ENCODE measurements at regions not wholly inside any gene's neighbourhood (a gene's known extent, or its start where the extent isn't known, plus 50 kb on each side); places are given as distances from the start of the nearest gene placed in this dataset.

DNA sequence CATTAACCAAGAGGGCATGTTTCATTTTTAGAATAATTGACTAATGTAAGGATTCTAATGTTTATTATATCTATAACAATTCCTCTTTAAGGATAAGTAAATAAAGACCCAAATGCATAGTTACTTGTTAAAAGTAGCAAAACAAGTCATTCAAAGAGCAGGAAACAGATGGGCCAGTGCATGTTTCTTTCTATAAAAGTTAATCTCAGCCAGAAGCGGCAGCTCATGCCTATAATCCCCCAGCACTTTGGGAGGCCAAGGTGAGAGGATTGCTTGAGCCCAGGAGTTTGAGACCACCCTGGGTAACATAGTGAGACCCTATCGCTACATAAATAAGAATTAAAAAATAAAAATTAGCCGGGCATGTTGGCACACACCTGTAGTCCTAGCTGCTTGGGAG lies 391.0 kb upstream of the RGS6 start:
- Histone ChIP-seq H4K8ac (ENCODE audit: low read length) (no peak overlapping the region), H2BK15ac (ENCODE audit: low read depth, poor library complexity, severe bottlenecking) (no peak overlapping the region), H3K9ac (ENCODE audit: low read length) (no peak overlapping the region), H3K18ac (ENCODE audit: low read depth in 1 of 2, low read length in 2 of 2) (no peak overlapping the region), H3K23ac (ENCODE audit: low read length in 2 of 2) (no peak overlapping the region), H3K27ac (ENCODE audit: low read length, poor library complexity, severe bottlenecking) (no peak overlapping the region), H4K91ac (ENCODE audit: low read length) (no peak overlapping the region), H2BK120ac (ENCODE audit: low read depth, low read length) (no peak overlapping the region), H3K4me2 (ENCODE audit: low read length, poor library complexity, severe bottlenecking) (no peak overlapping the region), H3K9me3 (ENCODE audit: control insufficient read depth, low read length) (no peaks in the 10 kb centered on the region), H2BK5ac (ENCODE audit: low read depth, low read length, poor library complexity, severe bottlenecking) (no peak overlapping the region), H3K4me3 (ENCODE audit: insufficient read depth in 1 of 2, low read depth in 1 of 2, low read length in 2 of 2) (no peak overlapping the region), H3K14ac (ENCODE audit: low read length in 2 of 2) (no peak overlapping the region), H3K4me1 (ENCODE audit: control insufficient read depth, insufficient read depth, low read depth, low read length) (no peaks in the 10 kb centered on the region), H2BK12ac (ENCODE audit: low read length in 2 of 2) (no peak overlapping the region), H3K79me1 (replicated peaks; ENCODE audit: low read length, poor library complexity, severe bottlenecking) (peaks cover 4% of the 10 kb centered on the region), H3K4ac (ENCODE audit: low read depth in 1 of 2, low read length in 2 of 2) (no peak overlapping the region), H3K27me3 (ENCODE audit: control insufficient read depth in 1 of 2, insufficient read depth in 1 of 2, low read length in 2 of 2) (no peaks in the 10 kb centered on the region), H2AFZ (ENCODE audit: low read depth, low read length) (no peak overlapping the region), H3K36me3 (ENCODE audit: control insufficient read depth in 1 of 2, insufficient read depth in 2 of 2, low read depth in 1 of 2, low read length in 2 of 2) (no peaks in the 10 kb centered on the region), H2AK5ac (ENCODE audit: low read length, severe bottlenecking) (no peak overlapping the region)
- 100% methylated on average over 2 of the region's 3 CpGs for WGBS
- no peak for DNase-seq

DNA sequence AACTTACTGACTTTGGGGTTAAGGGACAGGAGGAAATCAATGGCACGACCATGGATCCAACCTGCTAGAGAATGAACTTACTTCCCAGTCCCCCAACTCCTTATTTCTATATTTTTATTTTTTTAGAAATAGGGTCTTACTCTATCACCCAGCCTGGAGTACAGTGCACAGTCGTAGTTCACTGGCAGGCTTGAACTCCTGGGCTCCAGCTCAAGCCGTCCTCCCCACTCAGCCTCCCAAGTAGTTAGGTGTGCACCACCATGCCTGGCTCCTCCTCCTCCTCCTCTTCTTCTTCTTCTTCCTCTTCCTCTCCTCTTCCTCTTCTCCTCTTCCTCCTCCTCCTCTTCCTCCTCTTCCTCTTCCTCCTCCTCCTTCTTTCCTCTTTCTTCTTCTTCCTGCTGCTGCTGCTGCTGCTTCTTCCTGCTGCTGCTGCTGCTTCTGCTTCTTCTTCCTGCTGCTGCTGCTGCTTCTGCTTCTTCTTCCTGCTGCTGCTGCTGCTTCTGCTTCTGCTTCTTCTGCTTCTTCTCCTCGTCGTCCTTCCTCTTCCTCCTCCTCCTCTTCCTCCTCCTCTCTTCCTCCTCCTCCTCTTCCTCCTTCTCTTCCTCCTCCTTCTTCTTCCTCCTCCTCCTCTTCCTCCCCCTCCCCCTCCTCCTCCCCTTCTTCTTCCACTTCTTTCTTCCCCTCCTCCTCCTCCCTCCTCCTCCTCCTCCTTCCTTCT lies 390.1 kb upstream of the RGS6 start:
- Histone ChIP-seq H3K4ac (ENCODE audit: low read depth in 1 of 2, low read length in 2 of 2) (no peak overlapping the region), H4K8ac (ENCODE audit: low read length) (no peak overlapping the region), H3K36me3 (ENCODE audit: control insufficient read depth in 1 of 2, insufficient read depth in 2 of 2, low read depth in 1 of 2, low read length in 2 of 2) (no peaks in the 10 kb centered on the region), H2BK5ac (ENCODE audit: low read depth, low read length, poor library complexity, severe bottlenecking) (no peak overlapping the region), H3K23ac (ENCODE audit: low read length in 2 of 2) (no peak overlapping the region), H2AFZ (ENCODE audit: low read depth, low read length) (no peak overlapping the region), H2AK5ac (ENCODE audit: low read length, severe bottlenecking) (no peak overlapping the region), H3K27me3 (ENCODE audit: control insufficient read depth in 1 of 2, insufficient read depth in 1 of 2, low read length in 2 of 2) (no peaks in the 10 kb centered on the region), H3K9me3 (ENCODE audit: control insufficient read depth, low read length) (no peaks in the 10 kb centered on the region), H3K79me1 (replicated peaks; ENCODE audit: low read length, poor library complexity, severe bottlenecking) (peaks cover 4% of the 10 kb centered on the region), H4K91ac (ENCODE audit: low read length) (no peak overlapping the region), H3K4me3 (ENCODE audit: insufficient read depth in 1 of 2, low read depth in 1 of 2, low read length in 2 of 2) (no peak overlapping the region), H2BK12ac (ENCODE audit: low read length in 2 of 2) (no peak overlapping the region), H2BK120ac (ENCODE audit: low read depth, low read length) (no peak overlapping the region), H3K9ac (ENCODE audit: low read length) (no peak overlapping the region), H3K27ac (ENCODE audit: low read length, poor library complexity, severe bottlenecking) (no peak overlapping the region), H3K4me2 (ENCODE audit: low read length, poor library complexity, severe bottlenecking) (no peak overlapping the region), H3K18ac (ENCODE audit: low read depth in 1 of 2, low read length in 2 of 2) (no peak overlapping the region), H3K4me1 (ENCODE audit: control insufficient read depth, insufficient read depth, low read depth, low read length) (no peaks in the 10 kb centered on the region), H3K14ac (ENCODE audit: low read length in 2 of 2) (peak overlapping the region in 1 of 2 experiments; percentile 72), H2BK15ac (ENCODE audit: low read depth, poor library complexity, severe bottlenecking) (no peak overlapping the region)
- no peak for DNase-seq
- 76% methylated on average over 4 of the region's 5 CpGs for WGBS

- Histone ChIP-seq H3K27me3 (ENCODE audit: control insufficient read depth in 1 of 2, insufficient read depth in 1 of 2, low read length in 2 of 2) (no peaks in the 10 kb centered on the region), H3K4me1 (ENCODE audit: control insufficient read depth, insufficient read depth, low read depth, low read length) (no peaks in the 10 kb centered on the region), H3K9ac (ENCODE audit: low read length) (no peak overlapping the region), H4K91ac (ENCODE audit: low read length) (no peak overlapping the region), H3K23ac (ENCODE audit: low read length in 2 of 2) (no peak overlapping the region), H3K9me3 (ENCODE audit: control insufficient read depth, low read length) (no peaks in the 10 kb centered on the region), H2AFZ (ENCODE audit: low read depth, low read length) (no peak overlapping the region), H2BK5ac (ENCODE audit: low read depth, low read length, poor library complexity, severe bottlenecking) (no peak overlapping the region), H3K79me1 (replicated peaks; ENCODE audit: low read length, poor library complexity, severe bottlenecking) (peaks cover 12% of the 10 kb centered on the region), H3K4ac (ENCODE audit: low read depth in 1 of 2, low read length in 2 of 2) (no peak overlapping the region), H2BK15ac (ENCODE audit: low read depth, poor library complexity, severe bottlenecking) (no peak overlapping the region), H3K36me3 (ENCODE audit: control insufficient read depth in 1 of 2, insufficient read depth in 2 of 2, low read depth in 1 of 2, low read length in 2 of 2) (no peaks in the 10 kb centered on the region), H3K4me2 (ENCODE audit: low read length, poor library complexity, severe bottlenecking) (no peak overlapping the region), H2BK12ac (ENCODE audit: low read length in 2 of 2) (no peak overlapping the region), H2AK5ac (ENCODE audit: low read length, severe bottlenecking) (no peak overlapping the region), H3K4me3 (ENCODE audit: insufficient read depth in 1 of 2, low read depth in 1 of 2, low read length in 2 of 2) (no peak overlapping the region), H3K18ac (ENCODE audit: low read depth in 1 of 2, low read length in 2 of 2) (no peak overlapping the region), H4K8ac (ENCODE audit: low read length) (no peak overlapping the region), H2BK120ac (ENCODE audit: low read depth, low read length) (no peak overlapping the region), H3K14ac (ENCODE audit: low read length in 2 of 2) (no peak overlapping the region), H3K27ac (ENCODE audit: low read length, poor library complexity, severe bottlenecking) (no peak overlapping the region)
- WGBS, result 98% methylated on average over 5 of the region's 6 CpGs
- no peak for DNase-seq
Observed at GRCh38 chr14:71549421-71550050, 382.7 kb upstream of the RGS6 start.

GRCh38 chr14:71550367-71550766 lies 381.9 kb upstream of the RGS6 start:
- H4K91ac ChIP-seq (ENCODE audit: low read length), result no peak overlapping the region
- H3K79me1 ChIP-seq (replicated peaks; ENCODE audit: low read length, poor library complexity, severe bottlenecking), result peaks cover 13% of the 10 kb centered on the region
- no peaks in the 10 kb centered on the region for H3K4me1 ChIP-seq (ENCODE audit: control insufficient read depth, insufficient read depth, low read depth, low read length)
- WGBS, result 98% methylated on average over 2 of the region's 2 CpGs
- H3K4ac ChIP-seq (ENCODE audit: low read depth in 1 of 2, low read length in 2 of 2), result no peak overlapping the region
- H3K18ac ChIP-seq (ENCODE audit: low read depth in 1 of 2, low read length in 2 of 2), result no peak overlapping the region
- no peak overlapping the region for H3K27ac ChIP-seq (ENCODE audit: low read length, poor library complexity, severe bottlenecking)
- no peak overlapping the region for H3K4me3 ChIP-seq (ENCODE audit: insufficient read depth in 1 of 2, low read depth in 1 of 2, low read length in 2 of 2)
- H3K23ac ChIP-seq (ENCODE audit: low read length in 2 of 2), result no peak overlapping the region
- no peak overlapping the region for H3K4me2 ChIP-seq (ENCODE audit: low read length, poor library complexity, severe bottlenecking)
- H2BK5ac ChIP-seq (ENCODE audit: low read depth, low read length, poor library complexity, severe bottlenecking), result no peak overlapping the region
- no peak overlapping the region for H2BK120ac ChIP-seq (ENCODE audit: low read depth, low read length)
- no peak overlapping the region for H3K9ac ChIP-seq (ENCODE audit: low read length)
- no peak overlapping the region for H2AFZ ChIP-seq (ENCODE audit: low read depth, low read length)
- no peak for DNase-seq
- no peaks in the 10 kb centered on the region for H3K27me3 ChIP-seq (ENCODE audit: control insufficient read depth in 1 of 2, insufficient read depth in 1 of 2, low read length in 2 of 2)
- H3K36me3 ChIP-seq (ENCODE audit: control insufficient read depth in 1 of 2, insufficient read depth in 2 of 2, low read depth in 1 of 2, low read length in 2 of 2), result no peaks in the 10 kb centered on the region
- H2BK15ac ChIP-seq (ENCODE audit: low read depth, poor library complexity, severe bottlenecking), result no peak overlapping the region
- H3K14ac ChIP-seq (ENCODE audit: low read length in 2 of 2), result no peak overlapping the region
- no peak overlapping the region for H2BK12ac ChIP-seq (ENCODE audit: low read length in 2 of 2)
- H4K8ac ChIP-seq (ENCODE audit: low read length), result no peak overlapping the region
- H2AK5ac ChIP-seq (ENCODE audit: low read length, severe bottlenecking), result no peak overlapping the region
- no peaks in the 10 kb centered on the region for H3K9me3 ChIP-seq (ENCODE audit: control insufficient read depth, low read length)

All from mesenchymal stem cell (in vitro differentiated cells and primary cell).